ENCODE measurements at regions not wholly inside any gene's neighbourhood (a gene's known extent, or its start where the extent isn't known, plus 50 kb on each side); places are given as distances from the start of the nearest gene placed in this dataset.

DNA sequence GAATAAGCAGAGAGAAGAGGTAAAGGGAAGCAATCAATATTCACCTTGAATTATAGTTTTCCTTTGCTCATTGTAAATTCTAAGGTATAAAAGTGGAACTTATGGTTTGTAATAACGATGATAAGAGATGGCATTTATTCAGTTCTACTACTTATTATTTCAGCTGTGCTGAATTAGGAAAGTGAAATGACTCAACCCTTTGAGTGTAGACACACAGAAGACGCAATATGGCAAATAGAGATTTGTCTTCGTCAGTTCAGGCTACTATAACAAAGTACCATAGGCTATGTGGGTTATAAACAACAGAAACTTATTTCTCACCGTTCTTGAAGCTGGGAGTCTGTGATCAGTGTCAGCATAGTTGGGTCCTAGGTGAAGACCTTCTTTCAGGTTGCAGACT is 713.0 kb upstream of the PCDH9 start:
- H3K4me1 ChIP-seq (ENCODE audit: insufficient read depth, low read length): no peaks in the 10 kb centered on the region
- H3K27me3 ChIP-seq (ENCODE audit: low read length): no peaks in the 10 kb centered on the region
- no peak overlapping the region for H2AFZ ChIP-seq (ENCODE audit: low read length)
- TF ChIP-seq EZH2 (IDR thresholded peaks at IDR 0.05; ENCODE audit: low read length, unreplicated experiment): no peak
- no peak for TF ChIP-seq EZH2phosphoT487 (IDR thresholded peaks at IDR 0.05; ENCODE audit: borderline replicate concordance, low read length)
- TF ChIP-seq, protein P1, sequence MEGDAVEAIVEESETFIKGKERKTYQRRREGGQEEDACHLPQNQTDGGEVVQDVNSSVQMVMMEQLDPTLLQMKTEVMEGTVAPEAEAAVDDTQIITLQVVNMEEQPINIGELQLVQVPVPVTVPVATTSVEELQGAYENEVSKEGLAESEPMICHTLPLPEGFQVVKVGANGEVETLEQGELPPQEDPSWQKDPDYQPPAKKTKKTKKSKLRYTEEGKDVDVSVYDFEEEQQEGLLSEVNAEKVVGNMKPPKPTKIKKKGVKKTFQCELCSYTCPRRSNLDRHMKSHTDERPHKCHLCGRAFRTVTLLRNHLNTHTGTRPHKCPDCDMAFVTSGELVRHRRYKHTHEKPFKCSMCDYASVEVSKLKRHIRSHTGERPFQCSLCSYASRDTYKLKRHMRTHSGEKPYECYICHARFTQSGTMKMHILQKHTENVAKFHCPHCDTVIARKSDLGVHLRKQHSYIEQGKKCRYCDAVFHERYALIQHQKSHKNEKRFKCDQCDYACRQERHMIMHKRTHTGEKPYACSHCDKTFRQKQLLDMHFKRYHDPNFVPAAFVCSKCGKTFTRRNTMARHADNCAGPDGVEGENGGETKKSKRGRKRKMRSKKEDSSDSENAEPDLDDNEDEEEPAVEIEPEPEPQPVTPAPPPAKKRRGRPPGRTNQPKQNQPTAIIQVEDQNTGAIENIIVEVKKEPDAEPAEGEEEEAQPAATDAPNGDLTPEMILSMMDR (conservative IDR thresholded peaks at IDR 0.05; ENCODE audit: low read depth, low read length): no peak
- H3K27ac ChIP-seq (ENCODE audit: low read length): no peak overlapping the region
- H3K4me3 ChIP-seq (ENCODE audit: low read length): no peak overlapping the region
- no peak overlapping the region for H3K4me2 ChIP-seq (ENCODE audit: low read length)
- H3F3A ChIP-seq (ENCODE audit: low read length, unreplicated experiment): no peaks in the 10 kb centered on the region
- no peaks in the 10 kb centered on the region for H3K9me3 ChIP-seq (ENCODE audit: low read length)
- no peak overlapping the region for H3K9ac ChIP-seq (ENCODE audit: low read length)
- H3K36me3 ChIP-seq (ENCODE audit: low read depth, low read length): no peaks in the 10 kb centered on the region
- BruUV-seq (replicated peaks): no TSS peak
- intact Hi-C loops (cut with micrococcal nuclease): no loop called here
- ATAC-seq (no peak), DNase-seq (no peak)
- H3K79me2 ChIP-seq (ENCODE audit: low read length): no peaks in the 10 kb centered on the region
- CTCF ChIA-PET: no interaction called here
- POLR2A ChIA-PET (ENCODE audit: unreplicated experiment): no interaction called here
- H3K9me2 ChIP-seq (replicated peaks; ENCODE audit: low read length): no peaks in the 10 kb centered on the region
- no peaks in the 10 kb centered on the region for H4K20me1 ChIP-seq (ENCODE audit: low read length)

DNA sequence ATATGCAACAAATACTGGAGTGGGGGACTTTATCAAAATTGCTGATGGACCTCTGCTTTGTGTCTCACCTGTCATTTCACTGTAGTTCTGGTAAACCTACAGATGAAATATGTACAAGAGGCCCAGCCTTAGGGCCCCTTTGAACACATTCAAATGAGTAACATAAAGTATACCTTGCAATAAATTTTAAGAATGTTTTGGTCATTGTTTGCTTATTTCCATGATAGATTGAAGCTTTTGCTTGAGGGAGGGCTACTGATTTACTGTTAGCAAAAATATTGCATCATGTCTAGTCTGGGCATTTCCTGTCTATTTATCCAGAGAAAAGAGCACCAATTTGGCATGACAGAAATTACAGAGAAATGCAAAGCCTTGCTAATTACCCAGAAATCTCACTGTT is 705.5 kb upstream of the PCDH9 start:
- TF ChIP-seq, protein P1 (conservative IDR thresholded peaks at IDR 0.05; ENCODE audit: low read depth, low read length): no peak
- no peak for TF ChIP-seq EZH2phosphoT487 (IDR thresholded peaks at IDR 0.05; ENCODE audit: borderline replicate concordance, low read length)
- no peak for TF ChIP-seq EZH2 (IDR thresholded peaks at IDR 0.05; ENCODE audit: low read length, unreplicated experiment)
- ChIA-PET CTCF (no interaction called here), POLR2A (ENCODE audit: unreplicated experiment) (no interaction called here)
- Histone ChIP-seq H3K4me1 (ENCODE audit: insufficient read depth, low read length) (no peaks in the 10 kb centered on the region), H3K9me3 (ENCODE audit: low read length) (no peaks in the 10 kb centered on the region), H4K20me1 (ENCODE audit: low read length) (no peaks in the 10 kb centered on the region), H3K27ac (ENCODE audit: low read length) (no peak overlapping the region), H3K79me2 (ENCODE audit: low read length) (no peaks in the 10 kb centered on the region), H3K4me2 (ENCODE audit: low read length) (no peak overlapping the region), H3K9ac (ENCODE audit: low read length) (no peak overlapping the region), H3K36me3 (ENCODE audit: low read depth, low read length) (no peaks in the 10 kb centered on the region), H3F3A (ENCODE audit: low read length, unreplicated experiment) (no peaks in the 10 kb centered on the region), H2AFZ (ENCODE audit: low read length) (no peak overlapping the region), H3K4me3 (ENCODE audit: low read length) (no peak overlapping the region), H3K9me2 (replicated peaks; ENCODE audit: low read length) (no peaks in the 10 kb centered on the region), H3K27me3 (ENCODE audit: low read length) (no peaks in the 10 kb centered on the region)
- ATAC-seq (no peak), DNase-seq (no peak)
- BruUV-seq (replicated peaks): no TSS peak
- intact Hi-C loops (cut with micrococcal nuclease): no loop called here

DNA sequence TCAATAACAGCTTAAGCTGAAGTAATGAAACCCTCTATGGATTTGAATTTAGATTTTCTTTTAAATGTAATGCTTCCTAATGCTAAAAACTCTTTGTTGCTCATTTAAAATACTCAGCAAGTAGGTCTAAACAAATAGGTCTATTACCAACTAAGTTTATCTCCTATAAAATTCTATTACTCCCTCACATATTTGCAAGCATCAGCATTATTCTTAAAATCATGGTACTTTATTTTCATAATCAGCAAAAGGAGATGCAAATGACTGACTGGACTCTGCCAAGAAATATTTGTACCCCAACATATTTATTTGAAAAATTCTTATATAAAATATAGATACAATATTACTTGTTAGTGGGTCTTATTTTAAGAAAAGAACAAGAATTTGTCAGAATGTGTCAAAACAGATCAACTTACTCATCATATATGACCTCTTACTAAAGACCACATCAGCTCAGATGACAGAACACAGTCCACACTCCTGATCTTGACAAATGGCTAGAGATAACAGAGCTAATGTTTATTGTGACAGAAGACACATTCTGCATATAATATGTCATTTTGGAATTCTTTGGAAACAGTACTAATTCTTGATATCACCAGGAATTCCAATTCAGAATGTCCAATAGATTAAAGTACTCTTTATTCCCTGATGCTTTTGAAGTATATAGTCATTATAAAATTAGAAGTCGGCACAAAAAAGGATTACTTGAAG is 704.6 kb upstream of the PCDH9 start:
- Histone ChIP-seq H3K9ac (ENCODE audit: low read length) (no peak overlapping the region), H3K36me3 (ENCODE audit: low read depth, low read length) (no peaks in the 10 kb centered on the region), H3K9me3 (ENCODE audit: low read length) (no peaks in the 10 kb centered on the region), H3K79me2 (ENCODE audit: low read length) (no peaks in the 10 kb centered on the region), H3K4me1 (ENCODE audit: insufficient read depth, low read length) (no peaks in the 10 kb centered on the region), H3K4me3 (ENCODE audit: low read length) (no peak overlapping the region), H3K4me2 (ENCODE audit: low read length) (no peak overlapping the region), H2AFZ (ENCODE audit: low read length) (no peak overlapping the region), H3K27me3 (ENCODE audit: low read length) (no peaks in the 10 kb centered on the region), H4K20me1 (ENCODE audit: low read length) (no peaks in the 10 kb centered on the region), H3F3A (ENCODE audit: low read length, unreplicated experiment) (no peaks in the 10 kb centered on the region), H3K9me2 (replicated peaks; ENCODE audit: low read length) (no peaks in the 10 kb centered on the region), H3K27ac (ENCODE audit: low read length) (no peak overlapping the region)
- ATAC-seq (no peak), DNase-seq (no peak)
- ChIA-PET CTCF (no interaction called here), POLR2A (ENCODE audit: unreplicated experiment) (no interaction called here)
- intact Hi-C loops (cut with micrococcal nuclease): no loop called here
- no TSS peak for BruUV-seq (replicated peaks)
- TF ChIP-seq, protein P1 (conservative IDR thresholded peaks at IDR 0.05; ENCODE audit: low read depth, low read length): no peak
- TF ChIP-seq EZH2 (IDR thresholded peaks at IDR 0.05; ENCODE audit: low read length, unreplicated experiment) (no peak), EZH2phosphoT487 (IDR thresholded peaks at IDR 0.05; ENCODE audit: borderline replicate concordance, low read length) (no peak)

Data from PC-3 (cell line).